ENCODE measurements at regions not wholly inside any gene's neighbourhood (a gene's known extent, or its start where the extent isn't known, plus 50 kb on each side); places are given as distances from the start of the nearest gene placed in this dataset.
A peak's percentile ranks its signal among the peaks of the same experiment; 100 is the strongest.

DNA sequence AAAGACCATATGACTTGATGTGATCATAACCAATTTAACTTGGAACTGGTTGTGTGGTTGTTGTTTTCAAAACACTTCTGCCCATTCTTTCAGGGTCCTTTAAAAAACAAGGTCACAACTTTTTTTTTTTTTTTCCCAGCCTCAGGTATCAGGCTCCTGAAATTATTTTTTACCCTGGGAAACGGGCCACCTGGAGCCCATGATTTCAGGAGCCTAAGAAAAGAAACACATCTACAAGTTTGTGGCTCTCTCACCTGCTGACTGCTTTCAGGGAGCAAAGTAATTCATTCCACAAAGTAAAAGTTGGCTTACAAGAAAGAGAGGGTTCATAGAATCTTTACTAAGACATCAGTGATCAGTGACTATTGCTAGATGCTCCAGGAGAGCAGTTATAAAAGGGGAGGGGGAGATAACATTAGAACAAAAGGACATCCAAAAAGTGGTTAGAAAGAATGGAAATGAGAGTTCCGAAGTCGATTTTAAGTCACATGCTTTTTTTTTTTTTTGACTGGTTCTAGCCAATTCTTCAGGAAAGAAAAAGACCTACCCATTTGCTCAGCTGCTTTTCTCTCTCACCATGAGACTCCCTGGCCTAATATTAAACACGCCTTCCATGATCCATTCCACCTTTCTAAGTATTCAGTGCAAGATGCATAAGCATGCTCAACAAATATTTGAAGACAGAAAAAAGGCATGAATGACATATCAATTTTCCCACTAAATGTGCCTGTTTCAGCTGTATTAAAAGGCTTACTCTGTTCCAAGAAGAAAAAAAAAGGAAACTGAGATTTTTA, 267.3 kb downstream of the LRATD1 start:
- TF ChIP-seq YY1 (IDR thresholded peaks at IDR 0.05; ENCODE audit: low read depth) (no peak), CEBPB (IDR thresholded peaks at IDR 0.05) (no peak), TEAD4 (IDR thresholded peaks at IDR 0.05) (no peak), FOXM1 (IDR thresholded peaks at IDR 0.05; ENCODE audit: borderline replicate concordance, low read depth) (no peak), CREB1 (IDR thresholded peaks at IDR 0.05; ENCODE audit: low read depth) (no peak)

DNA sequence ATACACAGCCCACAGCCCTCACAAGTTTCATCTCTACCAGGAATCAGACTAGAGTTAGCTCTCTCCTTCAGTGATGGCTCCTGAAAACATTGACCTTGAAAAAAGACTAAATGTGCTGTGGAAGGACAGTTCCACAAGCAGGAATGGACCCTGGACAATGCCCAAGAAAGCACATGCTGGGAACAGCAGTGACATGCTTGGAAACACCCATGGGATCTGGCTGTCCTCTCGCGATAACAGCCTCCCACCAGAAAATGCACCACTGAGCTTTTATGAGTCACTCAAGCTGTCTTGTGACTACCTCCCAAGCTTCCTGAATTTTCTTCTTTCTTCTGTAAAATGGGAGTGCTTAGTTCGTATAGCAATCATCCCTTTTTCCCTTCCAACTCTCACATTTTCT, 269.2 kb downstream of the LRATD1 start:
- TF ChIP-seq TCF12 (IDR thresholded peaks at IDR 0.05; ENCODE audit: low read depth) = no peak
- TF ChIP-seq RAD21 (IDR thresholded peaks at IDR 0.05; ENCODE audit: low read depth) = no peak
- TF ChIP-seq, protein P1, sequence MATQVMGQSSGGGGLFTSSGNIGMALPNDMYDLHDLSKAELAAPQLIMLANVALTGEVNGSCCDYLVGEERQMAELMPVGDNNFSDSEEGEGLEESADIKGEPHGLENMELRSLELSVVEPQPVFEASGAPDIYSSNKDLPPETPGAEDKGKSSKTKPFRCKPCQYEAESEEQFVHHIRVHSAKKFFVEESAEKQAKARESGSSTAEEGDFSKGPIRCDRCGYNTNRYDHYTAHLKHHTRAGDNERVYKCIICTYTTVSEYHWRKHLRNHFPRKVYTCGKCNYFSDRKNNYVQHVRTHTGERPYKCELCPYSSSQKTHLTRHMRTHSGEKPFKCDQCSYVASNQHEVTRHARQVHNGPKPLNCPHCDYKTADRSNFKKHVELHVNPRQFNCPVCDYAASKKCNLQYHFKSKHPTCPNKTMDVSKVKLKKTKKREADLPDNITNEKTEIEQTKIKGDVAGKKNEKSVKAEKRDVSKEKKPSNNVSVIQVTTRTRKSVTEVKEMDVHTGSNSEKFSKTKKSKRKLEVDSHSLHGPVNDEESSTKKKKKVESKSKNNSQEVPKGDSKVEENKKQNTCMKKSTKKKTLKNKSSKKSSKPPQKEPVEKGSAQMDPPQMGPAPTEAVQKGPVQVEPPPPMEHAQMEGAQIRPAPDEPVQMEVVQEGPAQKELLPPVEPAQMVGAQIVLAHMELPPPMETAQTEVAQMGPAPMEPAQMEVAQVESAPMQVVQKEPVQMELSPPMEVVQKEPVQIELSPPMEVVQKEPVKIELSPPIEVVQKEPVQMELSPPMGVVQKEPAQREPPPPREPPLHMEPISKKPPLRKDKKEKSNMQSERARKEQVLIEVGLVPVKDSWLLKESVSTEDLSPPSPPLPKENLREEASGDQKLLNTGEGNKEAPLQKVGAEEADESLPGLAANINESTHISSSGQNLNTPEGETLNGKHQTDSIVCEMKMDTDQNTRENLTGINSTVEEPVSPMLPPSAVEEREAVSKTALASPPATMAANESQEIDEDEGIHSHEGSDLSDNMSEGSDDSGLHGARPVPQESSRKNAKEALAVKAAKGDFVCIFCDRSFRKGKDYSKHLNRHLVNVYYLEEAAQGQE (IDR thresholded peaks at IDR 0.05; ENCODE audit: low read depth) = no peak
- TF ChIP-seq NFIC (IDR thresholded peaks at IDR 0.05) = no peak
- TF ChIP-seq CEBPB (IDR thresholded peaks at IDR 0.05) = no peak
- TF ChIP-seq TEAD4 (IDR thresholded peaks at IDR 0.05) = no peak

- TF ChIP-seq USF1 (IDR thresholded peaks at IDR 0.05) (no peak), EP300 (IDR thresholded peaks at IDR 0.05; ENCODE audit: borderline replicate concordance) (no peak), YY1 (IDR thresholded peaks at IDR 0.05; ENCODE audit: low read depth) (no peak), TAF1 (IDR thresholded peaks at IDR 0.05; ENCODE audit: low read depth) (no peak), EGR1 (IDR thresholded peaks at IDR 0.05) (no peak), CEBPB (IDR thresholded peaks at IDR 0.05) (no peak), FOXM1 (IDR thresholded peaks at IDR 0.05; ENCODE audit: borderline replicate concordance, low read depth) (no peak), TCF12 (IDR thresholded peaks at IDR 0.05; ENCODE audit: low read depth) (no peak), RAD21 (IDR thresholded peaks at IDR 0.05; ENCODE audit: low read depth) (no peak), ZBTB7A (IDR thresholded peaks at IDR 0.05; ENCODE audit: low read depth) (no peak), NFIC (IDR thresholded peaks at IDR 0.05) (no peak), TEAD4 (IDR thresholded peaks at IDR 0.05) (no peak), CREB1 (IDR thresholded peaks at IDR 0.05; ENCODE audit: low read depth) (no peak)
- TF ChIP-seq, protein P2, sequence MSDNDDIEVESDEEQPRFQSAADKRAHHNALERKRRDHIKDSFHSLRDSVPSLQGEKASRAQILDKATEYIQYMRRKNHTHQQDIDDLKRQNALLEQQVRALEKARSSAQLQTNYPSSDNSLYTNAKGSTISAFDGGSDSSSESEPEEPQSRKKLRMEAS (IDR thresholded peaks at IDR 0.05) = no peak
- TF ChIP-seq, protein P1 (IDR thresholded peaks at IDR 0.05; ENCODE audit: low read depth) = no peak
Measured at GRCh38 chr2:14902953-14903352, 270.4 kb downstream of the LRATD1 start.

GRCh38 chr2:14903709-14904374, 271.3 kb downstream of the LRATD1 start:
- peak; percentile 62 for TF ChIP-seq RAD21 (IDR thresholded peaks at IDR 0.05; ENCODE audit: low read depth)
- TF ChIP-seq EP300 (IDR thresholded peaks at IDR 0.05; ENCODE audit: borderline replicate concordance) = no peak
- TF ChIP-seq TCF12 (IDR thresholded peaks at IDR 0.05; ENCODE audit: low read depth) = no peak
- no peak for TF ChIP-seq TAF1 (IDR thresholded peaks at IDR 0.05; ENCODE audit: low read depth)
- TF ChIP-seq, protein P1 (IDR thresholded peaks at IDR 0.05; ENCODE audit: low read depth) = no peak
- TF ChIP-seq EGR1 (IDR thresholded peaks at IDR 0.05) = no peak
- TF ChIP-seq CREB1 (IDR thresholded peaks at IDR 0.05; ENCODE audit: low read depth) = no peak
- TF ChIP-seq, protein P2 (IDR thresholded peaks at IDR 0.05) = no peak
- 0 out of 2 replicates have a peak, but pooled peaks have one; percentile 10 for TF ChIP-seq YY1 (IDR thresholded peaks at IDR 0.05; ENCODE audit: low read depth)
- TF ChIP-seq TEAD4 (IDR thresholded peaks at IDR 0.05) = no peak
- TF ChIP-seq FOXM1 (IDR thresholded peaks at IDR 0.05; ENCODE audit: borderline replicate concordance, low read depth) = no peak
- TF ChIP-seq NFIC (IDR thresholded peaks at IDR 0.05) = no peak
